ENCODE measurements at regions not wholly inside any gene's neighbourhood (a gene's known extent, or its start where the extent isn't known, plus 50 kb on each side); places are given as distances from the start of the nearest gene placed in this dataset.

DNA sequence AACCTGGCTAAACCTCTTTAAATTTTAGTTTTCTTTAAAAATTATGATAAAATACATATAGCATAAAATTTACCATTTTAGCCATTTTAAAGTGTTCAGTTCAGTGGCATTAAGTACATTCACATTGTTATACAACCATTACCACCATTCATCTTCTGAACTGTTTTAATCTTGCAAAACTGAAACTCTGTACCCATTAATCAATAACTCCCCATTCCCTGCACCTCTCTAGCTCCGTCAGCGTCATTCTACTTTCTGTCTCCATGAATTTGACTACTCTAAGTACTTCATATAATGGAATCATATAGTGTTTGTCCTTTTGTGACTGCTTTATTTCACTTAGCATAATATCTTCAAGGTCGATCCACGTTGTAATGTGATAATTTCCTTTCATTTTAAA lies 75.8 kb upstream of the DDHD1 start:
- no peaks in the 10 kb centered on the region for H3K4me1 ChIP-seq
- H3K27ac ChIP-seq, result no peak overlapping the region
- H3K9me3 ChIP-seq, result peaks cover 6% of the 10 kb centered on the region
- WGBS, 3 donors, result 56 to 93% (median 89%) methylated on average over 4 of the region's 4 CpGs
- H3K36me3 ChIP-seq (ENCODE audit: insufficient read depth in 1 of 2, low read depth in 1 of 2), result no peaks in the 10 kb centered on the region
- DNase-seq (no peak), ATAC-seq (no peak)
- no peaks in the 10 kb centered on the region for H3K27me3 ChIP-seq (ENCODE audit: insufficient read depth in 3 of 3, low read length in 2 of 3)
- intact Hi-C loops (cut with DNase I), result no loop called here
- H3K4me3 ChIP-seq, result no peak overlapping the region
- TF ChIP-seq, protein P1, sequence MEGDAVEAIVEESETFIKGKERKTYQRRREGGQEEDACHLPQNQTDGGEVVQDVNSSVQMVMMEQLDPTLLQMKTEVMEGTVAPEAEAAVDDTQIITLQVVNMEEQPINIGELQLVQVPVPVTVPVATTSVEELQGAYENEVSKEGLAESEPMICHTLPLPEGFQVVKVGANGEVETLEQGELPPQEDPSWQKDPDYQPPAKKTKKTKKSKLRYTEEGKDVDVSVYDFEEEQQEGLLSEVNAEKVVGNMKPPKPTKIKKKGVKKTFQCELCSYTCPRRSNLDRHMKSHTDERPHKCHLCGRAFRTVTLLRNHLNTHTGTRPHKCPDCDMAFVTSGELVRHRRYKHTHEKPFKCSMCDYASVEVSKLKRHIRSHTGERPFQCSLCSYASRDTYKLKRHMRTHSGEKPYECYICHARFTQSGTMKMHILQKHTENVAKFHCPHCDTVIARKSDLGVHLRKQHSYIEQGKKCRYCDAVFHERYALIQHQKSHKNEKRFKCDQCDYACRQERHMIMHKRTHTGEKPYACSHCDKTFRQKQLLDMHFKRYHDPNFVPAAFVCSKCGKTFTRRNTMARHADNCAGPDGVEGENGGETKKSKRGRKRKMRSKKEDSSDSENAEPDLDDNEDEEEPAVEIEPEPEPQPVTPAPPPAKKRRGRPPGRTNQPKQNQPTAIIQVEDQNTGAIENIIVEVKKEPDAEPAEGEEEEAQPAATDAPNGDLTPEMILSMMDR (IDR thresholded peaks at IDR 0.05), result no peak

DNA sequence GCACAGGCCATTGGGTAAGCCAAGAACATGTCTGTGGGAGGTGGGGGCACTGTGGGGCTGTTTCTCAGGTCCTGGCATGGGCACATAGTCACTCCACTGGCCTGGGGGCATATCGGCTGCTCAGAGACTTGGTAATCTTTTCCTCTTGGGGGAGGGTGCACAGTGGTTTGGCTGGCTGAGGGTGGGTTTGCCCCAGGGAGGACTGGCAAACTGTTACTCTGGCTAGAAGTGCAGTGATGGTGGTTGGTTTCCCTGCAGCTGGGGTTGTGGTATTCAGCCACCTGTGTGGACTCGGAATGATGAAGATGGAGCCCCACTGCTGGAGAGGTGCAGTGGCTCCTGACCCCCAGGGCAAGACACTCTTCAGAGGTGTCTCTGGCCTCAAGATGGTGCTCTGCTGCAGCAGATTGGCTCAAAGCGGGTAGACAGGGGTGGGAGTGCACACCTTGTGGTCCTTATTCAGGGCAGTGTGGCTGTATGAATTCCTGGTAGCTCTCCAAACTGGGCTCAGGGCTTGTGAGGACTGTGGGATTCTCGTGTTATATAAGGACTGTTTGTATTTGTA lies 74.1 kb upstream of the DDHD1 start:
- intact Hi-C loops (cut with DNase I), result no loop called here
- Histone ChIP-seq H3K27me3 (ENCODE audit: insufficient read depth in 3 of 3, low read length in 2 of 3) (no peaks in the 10 kb centered on the region), H3K9me3 (peaks cover 6% of the 10 kb centered on the region), H3K4me3 (no peak overlapping the region), H3K4me1 (no peaks in the 10 kb centered on the region), H3K36me3 (ENCODE audit: insufficient read depth in 1 of 2, low read depth in 1 of 2) (no peaks in the 10 kb centered on the region), H3K27ac (no peak overlapping the region)
- TF ChIP-seq, protein P1 (IDR thresholded peaks at IDR 0.05), result no peak
- 84 to 95% (median 87%) methylated on average over 4 of the region's 4 CpGs for WGBS, 3 donors
- ATAC-seq (no peak), DNase-seq (no peak)

- TF ChIP-seq, protein P1 (IDR thresholded peaks at IDR 0.05), result no peak
- intact Hi-C loops (cut with DNase I), result no loop called here
- DNase-seq (peak; percentile 29 to 78), ATAC-seq (peak; percentile 21 to 57 (median 42))
- WGBS, 3 donors, result 18 to 35% (median 21%) methylated on average over 5 of the region's 5 CpGs
- Histone ChIP-seq H3K9me3 (peaks cover 6% of the 10 kb centered on the region), H3K4me3 (no peak overlapping the region), H3K27ac (no peak overlapping the region), H3K36me3 (ENCODE audit: insufficient read depth in 1 of 2, low read depth in 1 of 2) (no peaks in the 10 kb centered on the region), H3K27me3 (ENCODE audit: insufficient read depth in 3 of 3, low read length in 2 of 3) (no peaks in the 10 kb centered on the region), H3K4me1 (no peaks in the 10 kb centered on the region)
Measured at GRCh38 chr14:53226553-53226952, 73.4 kb upstream of the DDHD1 start.

DNA sequence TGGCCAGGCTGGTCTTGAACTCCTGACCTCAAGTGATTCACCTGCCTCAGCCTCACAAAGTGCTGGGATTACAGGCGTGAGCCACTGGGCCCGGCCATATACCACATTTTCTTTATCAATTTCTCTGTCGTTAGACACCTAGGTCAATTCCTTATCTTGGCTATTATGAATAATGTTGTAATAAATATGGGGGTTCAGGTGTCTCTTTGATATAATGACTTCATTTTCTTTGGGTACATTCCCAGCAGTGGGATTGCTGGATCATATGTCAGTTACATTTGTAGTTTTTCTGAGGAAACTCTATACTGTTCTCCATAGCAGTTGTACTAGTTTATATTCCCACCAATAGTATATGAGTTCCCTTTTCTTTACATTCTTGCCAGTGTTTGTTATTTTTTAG lies 67.8 kb upstream of the DDHD1 start:
- intact Hi-C loops (cut with DNase I), result no loop called here
- Histone ChIP-seq H3K27me3 (ENCODE audit: insufficient read depth in 3 of 3, low read length in 2 of 3) (no peaks in the 10 kb centered on the region), H3K4me3 (no peak overlapping the region), H3K27ac (no peak overlapping the region), H3K4me1 (no peaks in the 10 kb centered on the region), H3K36me3 (ENCODE audit: insufficient read depth in 1 of 2, low read depth in 1 of 2) (no peaks in the 10 kb centered on the region), H3K9me3 (peaks cover 6% of the 10 kb centered on the region)
- TF ChIP-seq, protein P1 (IDR thresholded peaks at IDR 0.05), result no peak
- WGBS, 3 donors, result 56 to 81% (median 58%) methylated on average over 3 of the region's 3 CpGs
- DNase-seq, result no peak
- no peak for ATAC-seq

GRCh38 chr14:53218161-53218560 lies 65.0 kb upstream of the DDHD1 start:
- ATAC-seq, result no peak
- WGBS, 3 donors, result 83 to 88% (median 84%) methylated on average over 2 of the region's 2 CpGs
- Histone ChIP-seq H3K4me3 (peak overlapping the region; percentile 72), H3K36me3 (ENCODE audit: insufficient read depth in 1 of 2, low read depth in 1 of 2) (no peaks in the 10 kb centered on the region), H3K27me3 (ENCODE audit: insufficient read depth in 3 of 3, low read length in 2 of 3) (no peaks in the 10 kb centered on the region), H3K4me1 (no peaks in the 10 kb centered on the region), H3K9me3 (no peaks in the 10 kb centered on the region), H3K27ac (no peak overlapping the region)
- TF ChIP-seq, protein P1 (IDR thresholded peaks at IDR 0.05), result no peak
- intact Hi-C loops (cut with DNase I), result no loop called here
- DNase-seq, result no peak

Measured in psoas muscle (tissue), 7 donors.